Fibroblast of lung (primary cell): ENCODE measurements at regions not wholly inside any gene's neighbourhood (a gene's known extent, or its start where the extent isn't known, plus 50 kb on each side); places are given as distances from the start of the nearest gene placed in this dataset.

ENCODE experiments used
- CTCF ChIP-seq, 2 donors: IDR thresholded peaks in 1 of 2; conservative IDR thresholded peaks in 1 of 2; 1 replicate in 1 of 2; 2 replicates in 1 of 2; pipeline ENCODE4 v1.5.1; 2011 to 2012; ENCODE audit warnings: low read length in 2 of 2, control low read depth in 1 of 2, inconsistent platforms in 1 of 2, low read depth in 1 of 2, mild to moderate bottlenecking in 1 of 2
- EZH2 ChIP-seq: IDR thresholded peaks from 2 replicates; pipeline ENCODE4 v1.5.1; 2012; ENCODE audit warnings: low read length, control low read depth, mild to moderate bottlenecking; ENCODE audit errors: missing control alignments

- TF ChIP-seq CTCF (conservative IDR thresholded peaks at IDR 0.05 in 1 of 2, IDR thresholded peaks at IDR 0.05 in 1 of 2; ENCODE audit: low read depth in 1 of 2, low read length in 2 of 2): no peak
- TF ChIP-seq EZH2: no peak
Observed at GRCh38 chr5:112012104-112012503, 255.1 kb upstream of the NREP start.
